Fibroblast of the aortic adventitia (primary cell): ENCODE measurements at regions not wholly inside any gene's neighbourhood (a gene's known extent, or its start where the extent isn't known, plus 50 kb on each side); places are given as distances from the start of the nearest gene placed in this dataset.

Source experiments
- DNase-seq: peaks from one replicate; pipeline ENCODE4 v3.0.0-alpha.2; 2010; ENCODE audit warnings: low read depth
- H3K4me3 ChIP-seq: 2 replicates; pipeline ENCODE4 v1.5.1; 2011; ENCODE audit warnings: low read depth, mild to moderate bottlenecking, control low read depth, low read length, moderate library complexity
- TF ChIP-seq, protein P1 (sequence below): IDR thresholded peaks from 2 replicates; pipeline ENCODE4 v1.5.1; 2011; ENCODE audit warnings: mild to moderate bottlenecking, low read length, control low read depth, inconsistent platforms; ENCODE audit not compliant: insufficient read depth

DNA sequence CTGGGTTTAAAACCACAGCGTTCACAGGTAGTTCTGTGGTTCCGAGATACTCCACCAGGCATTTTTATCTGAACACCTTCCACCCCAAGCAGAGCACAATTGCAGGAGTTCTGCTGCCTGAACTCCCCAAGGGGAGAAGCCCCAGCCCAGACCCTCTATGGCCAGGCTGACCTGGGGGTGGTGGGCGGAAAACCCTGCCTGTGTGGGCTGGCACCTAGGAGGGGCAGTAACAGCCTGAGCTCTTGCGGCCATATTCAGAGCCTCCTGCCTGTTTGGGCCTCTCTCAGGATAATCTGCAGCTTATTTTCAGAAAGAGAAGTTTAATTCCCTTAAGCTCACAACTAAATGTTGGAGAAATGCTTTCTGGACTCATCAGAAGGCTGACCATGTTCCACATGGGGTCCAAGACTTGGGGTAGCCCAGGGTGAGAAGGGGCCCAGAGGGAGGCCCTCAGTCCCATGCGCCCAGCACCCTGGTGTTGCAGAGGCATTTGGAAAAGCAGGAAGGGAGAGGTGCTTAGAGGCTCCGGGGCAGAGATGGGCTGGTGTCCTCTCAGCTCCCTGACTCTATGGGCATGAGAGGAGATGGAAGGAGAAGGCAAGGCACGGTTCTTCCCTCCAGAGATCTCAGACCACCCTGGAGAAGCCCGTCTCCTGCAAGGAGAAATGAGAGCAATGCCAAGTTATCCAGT lies 195.6 kb upstream of the TPM1 start:
- no peak for DNase-seq
- H3K4me3 ChIP-seq, result no peak overlapping the region
- TF ChIP-seq, protein P1, sequence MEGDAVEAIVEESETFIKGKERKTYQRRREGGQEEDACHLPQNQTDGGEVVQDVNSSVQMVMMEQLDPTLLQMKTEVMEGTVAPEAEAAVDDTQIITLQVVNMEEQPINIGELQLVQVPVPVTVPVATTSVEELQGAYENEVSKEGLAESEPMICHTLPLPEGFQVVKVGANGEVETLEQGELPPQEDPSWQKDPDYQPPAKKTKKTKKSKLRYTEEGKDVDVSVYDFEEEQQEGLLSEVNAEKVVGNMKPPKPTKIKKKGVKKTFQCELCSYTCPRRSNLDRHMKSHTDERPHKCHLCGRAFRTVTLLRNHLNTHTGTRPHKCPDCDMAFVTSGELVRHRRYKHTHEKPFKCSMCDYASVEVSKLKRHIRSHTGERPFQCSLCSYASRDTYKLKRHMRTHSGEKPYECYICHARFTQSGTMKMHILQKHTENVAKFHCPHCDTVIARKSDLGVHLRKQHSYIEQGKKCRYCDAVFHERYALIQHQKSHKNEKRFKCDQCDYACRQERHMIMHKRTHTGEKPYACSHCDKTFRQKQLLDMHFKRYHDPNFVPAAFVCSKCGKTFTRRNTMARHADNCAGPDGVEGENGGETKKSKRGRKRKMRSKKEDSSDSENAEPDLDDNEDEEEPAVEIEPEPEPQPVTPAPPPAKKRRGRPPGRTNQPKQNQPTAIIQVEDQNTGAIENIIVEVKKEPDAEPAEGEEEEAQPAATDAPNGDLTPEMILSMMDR, result no peak

DNA sequence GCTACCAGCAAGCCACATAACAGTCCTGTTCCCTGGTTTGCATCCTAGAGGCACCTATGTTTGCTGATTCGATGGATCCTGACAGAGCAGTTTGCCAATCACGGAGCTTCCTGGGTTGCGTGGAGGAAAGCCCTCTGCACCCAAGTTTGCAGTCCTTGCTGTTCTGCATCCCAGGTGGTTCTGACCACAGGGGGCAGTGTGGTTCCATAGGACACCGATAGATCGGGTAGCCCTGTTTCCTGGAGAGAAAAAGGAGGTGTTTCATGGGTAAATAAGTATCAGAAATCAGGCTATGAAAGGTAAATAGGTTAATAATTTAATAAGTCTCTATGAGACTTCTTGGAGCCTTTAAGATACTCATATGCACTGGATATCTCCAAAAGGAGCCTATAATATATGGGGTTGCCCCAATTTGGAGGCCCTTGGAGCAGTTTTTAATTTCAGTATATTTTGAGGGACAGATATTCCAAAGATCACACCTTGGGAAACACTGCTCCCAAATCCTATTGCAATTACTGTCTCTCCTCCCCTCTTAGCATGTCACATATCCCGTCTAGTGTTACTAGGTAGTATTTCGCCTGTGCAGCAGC lies 194.6 kb upstream of the TPM1 start:
- no peak overlapping the region for H3K4me3 ChIP-seq
- DNase-seq, result peak; percentile 53
- TF ChIP-seq, protein P1, result peak; percentile 57

DNA sequence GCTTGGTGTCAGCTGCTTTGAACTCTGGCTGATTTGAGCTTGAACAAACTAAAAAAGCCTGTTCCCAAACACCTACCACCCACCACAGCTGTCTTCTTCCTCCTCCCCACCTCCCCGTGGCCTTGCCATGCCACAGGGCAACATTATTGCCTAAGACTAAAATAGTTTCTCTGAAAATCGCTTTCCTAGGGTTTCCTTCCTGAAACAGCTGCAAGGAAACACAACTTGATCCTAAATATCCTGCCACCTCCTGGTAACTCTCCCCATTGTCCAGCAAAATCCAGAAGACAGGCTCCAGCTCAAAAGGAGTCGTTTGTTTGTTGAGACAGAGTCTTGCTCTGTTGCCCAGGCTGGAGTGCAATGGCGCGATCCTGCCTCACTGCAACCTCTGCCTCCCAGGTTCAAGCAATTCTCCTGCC lies 193.9 kb upstream of the TPM1 start:
- TF ChIP-seq, protein P1, result peak; percentile 27
- H3K4me3 ChIP-seq, result no peak overlapping the region
- peak; percentile 38 for DNase-seq

DNA sequence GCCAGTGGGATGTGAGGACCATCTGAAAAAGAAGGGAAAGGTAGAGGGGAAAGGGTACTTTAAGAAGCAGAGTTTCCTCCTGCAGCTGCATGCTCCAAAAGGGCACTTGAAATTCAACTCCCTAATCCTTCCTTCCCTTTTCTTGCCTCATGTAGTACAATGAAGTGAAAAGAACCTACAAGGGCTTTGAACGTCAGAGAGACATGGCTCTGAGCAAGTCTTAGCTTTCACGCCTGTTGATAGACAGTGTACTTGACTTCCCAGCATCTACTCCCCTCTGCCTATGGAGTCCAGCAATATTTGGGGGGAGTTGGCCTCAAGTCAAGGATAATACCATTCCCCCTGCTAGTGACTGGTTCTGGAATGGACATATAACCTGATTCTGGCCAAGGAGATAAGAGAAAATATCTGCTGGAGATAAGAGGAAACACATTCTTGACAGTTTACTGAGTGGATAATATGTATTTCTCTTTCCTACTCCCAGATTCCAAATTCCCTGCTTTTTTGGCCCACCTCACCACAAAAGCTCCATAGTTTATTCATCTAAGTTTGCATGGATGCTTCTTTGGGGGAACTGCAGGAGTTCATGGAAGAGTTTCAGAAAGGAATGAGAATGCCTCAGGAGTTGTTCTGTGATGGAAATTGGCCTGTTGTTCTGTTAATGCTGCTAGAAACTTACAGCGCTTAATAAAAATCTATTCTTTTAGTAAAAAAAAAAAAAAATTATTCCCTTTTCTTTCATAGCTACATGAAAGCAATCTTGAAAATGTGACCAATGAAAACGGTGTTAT lies 193.0 kb upstream of the TPM1 start:
- TF ChIP-seq, protein P1, result no peak
- DNase-seq, result peak; percentile 65
- no peak overlapping the region for H3K4me3 ChIP-seq

DNA sequence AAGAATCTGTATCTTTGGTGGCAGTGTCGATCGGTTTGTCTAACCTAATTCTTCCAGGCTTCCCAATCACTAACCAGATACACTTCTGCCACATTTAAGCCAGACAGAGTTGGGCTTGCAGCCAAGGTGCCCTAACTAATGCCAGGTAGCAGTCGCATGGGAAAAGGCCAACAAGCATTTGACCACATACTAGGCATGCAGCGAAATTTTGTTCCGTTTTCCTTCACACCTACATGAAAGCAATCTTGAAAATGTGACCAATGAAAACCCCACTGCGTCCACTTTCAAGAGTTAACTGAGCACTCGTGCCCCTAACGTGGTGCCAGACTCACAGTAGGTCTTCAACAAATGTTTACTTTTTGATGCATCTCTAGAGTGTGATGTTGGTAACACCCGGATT lies 192.2 kb upstream of the TPM1 start:
- H3K4me3 ChIP-seq, result no peak overlapping the region
- no peak for DNase-seq
- TF ChIP-seq, protein P1, result no peak

DNA sequence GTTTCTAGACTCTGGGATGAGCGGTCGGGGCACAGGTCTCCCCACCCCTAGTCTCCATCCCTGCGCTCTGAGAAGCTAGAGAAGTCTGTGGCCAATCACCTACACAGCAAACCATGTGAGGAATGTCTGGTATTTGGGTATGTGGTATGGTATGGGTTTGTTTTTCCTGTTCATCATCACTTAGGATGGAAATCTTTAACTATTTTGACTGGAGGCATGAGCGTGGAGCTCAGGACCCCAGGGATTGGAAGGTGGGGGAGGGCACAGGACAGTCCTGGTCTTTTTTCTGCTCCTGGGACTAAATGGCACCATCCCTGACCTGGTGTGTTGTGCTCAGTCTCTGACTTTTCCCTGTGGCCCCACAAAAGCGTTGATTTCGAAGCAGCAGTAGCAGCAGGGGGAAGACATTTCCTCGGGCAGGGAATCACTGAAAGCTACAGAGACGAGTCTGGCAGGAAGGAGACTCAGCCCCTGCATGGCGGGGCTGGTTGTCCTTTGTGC lies 191.7 kb upstream of the TPM1 start:
- no peak overlapping the region for H3K4me3 ChIP-seq
- DNase-seq, result peak; percentile 68
- TF ChIP-seq, protein P1, result no peak
